GM18508 (cell line): ENCODE measurements at regions not wholly inside any gene's neighbourhood (a gene's known extent, or its start where the extent isn't known, plus 50 kb on each side); places are given as distances from the start of the nearest gene placed in this dataset.

ENCODE experiments used
- ATAC-seq: cut with Tn5 transposase; IDR thresholded peaks from one replicate; pipeline ENCODE4 v1.9.1; 2021; ENCODE audit warnings: moderate number of reproducible peaks; ENCODE audit not compliant: insufficient read depth, unreplicated experiment

- ATAC-seq, result no peak
Observed at GRCh38 chr1:219292999-219293398, 119.3 kb downstream of the LYPLAL1 start.

- ATAC-seq, result no peak
Observed at GRCh38 chr1:219292341-219292740, 118.7 kb downstream of the LYPLAL1 start.

GRCh38 chr1:219289171-219289570 lies 115.5 kb downstream of the LYPLAL1 start:
- no peak for ATAC-seq

GRCh38 chr1:219283541-219283940 lies 109.9 kb downstream of the LYPLAL1 start:
- no peak for ATAC-seq

GRCh38 chr1:219281831-219282230 lies 108.2 kb downstream of the LYPLAL1 start:
- ATAC-seq, result no peak

- ATAC-seq, result no peak
Observed at GRCh38 chr1:219279017-219279770, 105.5 kb downstream of the LYPLAL1 start.

- no peak for ATAC-seq
Observed at GRCh38 chr1:219278288-219278687, 104.6 kb downstream of the LYPLAL1 start.

GRCh38 chr1:219277304-219278105 lies 103.8 kb downstream of the LYPLAL1 start:
- ATAC-seq, result no peak

GRCh38 chr1:219276049-219276738 lies 102.5 kb downstream of the LYPLAL1 start:
- no peak for ATAC-seq

- no peak for ATAC-seq
Observed at GRCh38 chr1:219273088-219273686, 99.5 kb downstream of the LYPLAL1 start.

GRCh38 chr1:219271818-219272535 lies 98.3 kb downstream of the LYPLAL1 start:
- ATAC-seq, result no peak

- ATAC-seq, result no peak
Observed at GRCh38 chr1:219269171-219269570, 95.5 kb downstream of the LYPLAL1 start.

GRCh38 chr1:219266524-219266923 lies 92.8 kb downstream of the LYPLAL1 start:
- no peak for ATAC-seq

- ATAC-seq, result no peak
Observed at GRCh38 chr1:219265026-219265515, 91.4 kb downstream of the LYPLAL1 start.

GRCh38 chr1:219264561-219264960 lies 90.9 kb downstream of the LYPLAL1 start:
- ATAC-seq, result no peak
